Right atrium auricular region (tissue), 2 donors: ENCODE measurements at regions not wholly inside any gene's neighbourhood (a gene's known extent, or its start where the extent isn't known, plus 50 kb on each side); places are given as distances from the start of the nearest gene placed in this dataset.

ENCODE experiments used
- DNase-seq: peaks from one replicate; pipeline ENCODE4 v3.0.0-alpha.2; 2019; ENCODE audit warnings: low spot score
- H3K27ac ChIP-seq, 2 donors: fragments of 200-600 bp; sonication (generic); 1 replicate in 1 of 2; 2 replicates in 1 of 2; pipeline ENCODE4 v1.5.1; 2016 to 2019
- H3K27me3 ChIP-seq, 2 donors: fragments of 200-600 bp; sonication (generic); one replicate each; pipeline versions ENCODE4 v1.5.1 to v1.6.0; 2017 to 2019
- H3K36me3 ChIP-seq: fragments of 200-600 bp; sonication (generic); one replicate; pipeline ENCODE4 v1.5.1; 2016
- H3K4me1 ChIP-seq, 2 donors: fragments of 200-600 bp; sonication (generic); one replicate each; pipeline versions ENCODE4 v1.5.1 to v1.6.0; 2017 to 2019
- H3K4me3 ChIP-seq, 2 donors: fragments of 200-600 bp; sonication (generic); 1 replicate in 1 of 2; 2 replicates in 1 of 2; pipeline ENCODE4 v1.5.1; 2017 to 2019; ENCODE audit warnings: mild to moderate bottlenecking in 1 of 2, moderate library complexity in 1 of 2
- H3K9me3 ChIP-seq, 2 donors: fragments of 200-600 bp; sonication (generic); one replicate each; pipeline ENCODE4 v1.5.1; 2019
- TF ChIP-seq, protein P1 (sequence below), 2 donors: fragments of 200-600 bp; sonication (generic); IDR thresholded peaks; one replicate each; pipeline ENCODE4 v1.5.1; 2019; ENCODE audit warnings: antibody characterized with exemption in 2 of 2

DNA sequence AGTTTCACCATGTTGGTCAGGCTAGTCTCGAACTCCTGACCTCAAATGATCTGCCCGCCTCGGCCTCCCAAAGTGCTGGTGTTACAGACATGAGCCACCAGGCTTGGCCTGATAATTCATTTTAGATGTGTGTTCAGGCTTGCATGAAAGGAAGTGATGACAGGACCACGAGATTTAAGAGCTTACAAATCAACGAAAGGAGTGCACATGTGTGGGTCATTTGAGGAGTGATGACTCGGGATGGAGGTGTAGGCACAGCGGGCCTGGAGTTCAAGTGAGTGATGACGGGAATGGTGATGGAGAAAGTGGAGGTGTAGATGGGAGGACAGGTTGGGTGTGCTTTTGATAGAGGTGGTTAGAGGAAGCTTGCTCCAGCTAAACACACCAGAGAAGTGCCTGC is 742.4 kb downstream of the GALR1 start:
- Histone ChIP-seq H3K9me3 (no peaks in the 10 kb centered on the region), H3K27me3 (no peaks in the 10 kb centered on the region), H3K4me3 (no peak overlapping the region), H3K4me1 (no peaks in the 10 kb centered on the region), H3K27ac (no peak overlapping the region), H3K36me3 (no peaks in the 10 kb centered on the region)
- DNase-seq = no peak
- TF ChIP-seq, protein P1, sequence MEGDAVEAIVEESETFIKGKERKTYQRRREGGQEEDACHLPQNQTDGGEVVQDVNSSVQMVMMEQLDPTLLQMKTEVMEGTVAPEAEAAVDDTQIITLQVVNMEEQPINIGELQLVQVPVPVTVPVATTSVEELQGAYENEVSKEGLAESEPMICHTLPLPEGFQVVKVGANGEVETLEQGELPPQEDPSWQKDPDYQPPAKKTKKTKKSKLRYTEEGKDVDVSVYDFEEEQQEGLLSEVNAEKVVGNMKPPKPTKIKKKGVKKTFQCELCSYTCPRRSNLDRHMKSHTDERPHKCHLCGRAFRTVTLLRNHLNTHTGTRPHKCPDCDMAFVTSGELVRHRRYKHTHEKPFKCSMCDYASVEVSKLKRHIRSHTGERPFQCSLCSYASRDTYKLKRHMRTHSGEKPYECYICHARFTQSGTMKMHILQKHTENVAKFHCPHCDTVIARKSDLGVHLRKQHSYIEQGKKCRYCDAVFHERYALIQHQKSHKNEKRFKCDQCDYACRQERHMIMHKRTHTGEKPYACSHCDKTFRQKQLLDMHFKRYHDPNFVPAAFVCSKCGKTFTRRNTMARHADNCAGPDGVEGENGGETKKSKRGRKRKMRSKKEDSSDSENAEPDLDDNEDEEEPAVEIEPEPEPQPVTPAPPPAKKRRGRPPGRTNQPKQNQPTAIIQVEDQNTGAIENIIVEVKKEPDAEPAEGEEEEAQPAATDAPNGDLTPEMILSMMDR (IDR thresholded peaks at IDR 0.05) = no peak

DNA sequence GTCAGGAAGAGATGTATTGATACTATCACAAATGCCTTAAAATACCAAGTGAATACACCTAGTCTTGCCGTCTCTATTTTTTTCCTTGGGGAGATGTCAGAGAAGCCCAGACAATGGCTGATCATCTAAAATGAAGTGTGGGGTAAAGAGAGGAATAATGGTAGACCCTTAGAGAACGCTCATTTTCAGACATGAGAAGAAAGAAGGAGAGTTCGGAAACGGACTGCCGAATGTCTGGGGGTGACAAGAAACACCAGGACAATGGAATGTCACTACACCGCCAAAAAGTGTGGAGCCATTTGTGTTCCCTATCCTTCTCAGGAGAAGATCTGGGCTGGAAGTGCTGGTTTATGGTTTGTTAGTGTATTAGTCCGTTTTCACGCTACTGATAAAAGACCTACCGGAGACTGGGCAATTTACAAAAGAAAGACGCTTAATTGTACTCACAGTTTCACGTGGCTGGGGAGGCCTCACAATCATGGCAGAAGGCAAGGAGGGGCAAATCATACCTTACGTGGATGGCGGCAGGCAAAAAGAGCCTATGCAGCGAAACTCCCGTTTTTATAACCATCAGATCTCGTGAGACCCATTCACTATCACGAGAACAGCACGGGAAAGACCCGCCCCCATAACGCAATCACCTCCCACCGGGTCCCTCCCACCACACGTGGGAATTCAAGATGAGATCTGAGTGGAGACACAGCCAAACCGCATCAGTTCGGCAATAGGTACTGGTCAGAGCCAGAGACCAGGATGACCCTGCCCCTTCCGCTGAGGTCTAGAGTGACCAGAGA is 743.7 kb downstream of the GALR1 start:
- DNase-seq = no peak
- Histone ChIP-seq H3K27ac (no peak overlapping the region), H3K9me3 (no peaks in the 10 kb centered on the region), H3K36me3 (no peaks in the 10 kb centered on the region), H3K4me1 (no peaks in the 10 kb centered on the region), H3K4me3 (no peak overlapping the region), H3K27me3 (no peaks in the 10 kb centered on the region)
- TF ChIP-seq, protein P1 (IDR thresholded peaks at IDR 0.05) = no peak

DNA sequence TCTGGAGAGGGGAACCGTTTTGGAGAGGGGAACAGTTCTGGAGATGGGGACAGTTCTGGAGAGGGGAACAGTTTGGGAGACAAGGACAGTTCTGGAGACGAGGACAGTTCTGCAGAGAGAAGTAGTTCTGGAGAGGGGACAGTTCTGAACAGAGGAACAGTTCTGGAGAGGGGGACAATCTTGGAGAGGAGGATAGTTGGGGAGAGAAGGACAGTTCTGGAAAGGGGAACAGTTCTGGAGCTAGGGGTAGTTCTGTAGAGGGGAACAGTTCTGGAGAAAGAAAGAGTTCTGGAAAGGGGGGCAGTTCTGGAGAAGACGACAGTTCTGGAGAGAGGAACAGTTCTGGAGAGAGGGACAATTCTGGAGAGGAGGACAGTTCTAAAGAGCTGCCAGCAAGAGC is 745.9 kb downstream of the GALR1 start:
- TF ChIP-seq, protein P1 (IDR thresholded peaks at IDR 0.05) = no peak
- H3K27me3 ChIP-seq = no peaks in the 10 kb centered on the region
- H3K9me3 ChIP-seq = peaks cover 0 to 6% of the 10 kb centered on the region in 2 donors
- H3K4me1 ChIP-seq = no peaks in the 10 kb centered on the region
- H3K36me3 ChIP-seq = no peaks in the 10 kb centered on the region
- no peak for DNase-seq
- H3K4me3 ChIP-seq = no peak overlapping the region
- no peak overlapping the region for H3K27ac ChIP-seq

DNA sequence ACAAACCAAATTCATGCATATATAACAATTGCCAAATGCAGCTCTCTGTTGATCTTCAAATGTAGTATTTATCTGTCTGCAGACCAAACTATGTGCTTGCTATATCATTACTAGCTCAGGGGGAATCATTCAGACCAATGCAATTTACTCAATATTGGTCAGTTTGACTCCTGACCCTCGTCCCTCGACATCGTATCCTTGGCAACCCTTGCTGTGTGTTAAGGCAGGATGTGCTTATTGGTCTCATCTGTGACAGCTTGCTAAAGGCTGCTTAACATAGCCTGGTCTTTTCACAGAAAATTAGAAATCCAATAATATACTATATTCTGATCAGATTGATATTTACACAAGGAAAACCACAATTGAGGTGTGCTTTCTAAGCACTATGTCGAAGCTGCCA is 747.1 kb downstream of the GALR1 start:
- Histone ChIP-seq H3K27me3 (no peaks in the 10 kb centered on the region), H3K4me1 (no peaks in the 10 kb centered on the region), H3K4me3 (no peak overlapping the region), H3K9me3 (peaks cover 0 to 16% of the 10 kb centered on the region in 2 donors), H3K27ac (no peak overlapping the region), H3K36me3 (no peaks in the 10 kb centered on the region)
- TF ChIP-seq, protein P1 (IDR thresholded peaks at IDR 0.05) = no peak
- DNase-seq = no peak

DNA sequence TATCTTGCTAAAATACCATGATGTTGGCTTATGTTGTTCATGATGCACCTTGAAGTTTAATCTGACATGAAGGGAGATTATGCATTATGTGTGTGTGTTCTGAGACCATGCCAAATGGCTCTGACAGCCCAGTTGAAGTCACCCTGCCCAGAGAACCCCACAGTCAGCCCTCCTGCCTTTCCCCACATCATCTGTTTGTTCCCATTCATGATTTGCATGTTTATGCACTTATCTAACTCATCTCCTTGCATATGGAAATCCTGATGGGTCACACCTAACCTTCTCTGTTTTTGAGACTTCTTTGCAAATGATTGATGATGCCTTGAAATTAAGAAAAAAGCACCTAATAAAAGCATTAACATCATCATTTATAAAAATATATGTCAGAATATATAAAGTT is 752.2 kb downstream of the GALR1 start:
- H3K36me3 ChIP-seq = no peaks in the 10 kb centered on the region
- no peak overlapping the region for H3K4me3 ChIP-seq
- TF ChIP-seq, protein P1 (IDR thresholded peaks at IDR 0.05) = no peak
- DNase-seq = no peak
- peaks cover 0 to 19% of the 10 kb centered on the region in 2 donors for H3K9me3 ChIP-seq
- H3K27ac ChIP-seq = no peak overlapping the region
- no peaks in the 10 kb centered on the region for H3K27me3 ChIP-seq
- H3K4me1 ChIP-seq = no peaks in the 10 kb centered on the region
